ENCODE measurements at regions not wholly inside any gene's neighbourhood (a gene's known extent, or its start where the extent isn't known, plus 50 kb on each side); places are given as distances from the start of the nearest gene placed in this dataset.

DNA sequence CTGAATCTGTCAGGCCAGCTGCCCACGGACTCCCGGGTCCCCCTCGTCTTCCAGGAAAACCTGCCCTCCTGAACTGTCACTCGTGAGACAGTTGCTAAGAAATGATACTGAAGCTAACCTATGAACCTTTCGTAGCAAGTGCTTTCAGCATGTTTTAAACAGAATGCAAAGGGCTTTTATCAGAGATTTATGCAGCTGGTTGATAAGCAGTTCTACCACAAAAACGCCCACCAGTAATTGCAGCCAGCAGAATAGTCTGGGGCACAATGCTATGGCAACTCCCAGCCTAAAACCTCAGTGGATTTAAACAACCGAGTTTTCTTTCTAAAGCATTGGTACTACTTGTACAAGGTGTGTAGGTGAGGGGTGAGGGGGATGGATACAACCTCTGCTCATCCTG is 97.5 kb downstream of the IRX2 start:
- TF ChIP-seq, protein P1, sequence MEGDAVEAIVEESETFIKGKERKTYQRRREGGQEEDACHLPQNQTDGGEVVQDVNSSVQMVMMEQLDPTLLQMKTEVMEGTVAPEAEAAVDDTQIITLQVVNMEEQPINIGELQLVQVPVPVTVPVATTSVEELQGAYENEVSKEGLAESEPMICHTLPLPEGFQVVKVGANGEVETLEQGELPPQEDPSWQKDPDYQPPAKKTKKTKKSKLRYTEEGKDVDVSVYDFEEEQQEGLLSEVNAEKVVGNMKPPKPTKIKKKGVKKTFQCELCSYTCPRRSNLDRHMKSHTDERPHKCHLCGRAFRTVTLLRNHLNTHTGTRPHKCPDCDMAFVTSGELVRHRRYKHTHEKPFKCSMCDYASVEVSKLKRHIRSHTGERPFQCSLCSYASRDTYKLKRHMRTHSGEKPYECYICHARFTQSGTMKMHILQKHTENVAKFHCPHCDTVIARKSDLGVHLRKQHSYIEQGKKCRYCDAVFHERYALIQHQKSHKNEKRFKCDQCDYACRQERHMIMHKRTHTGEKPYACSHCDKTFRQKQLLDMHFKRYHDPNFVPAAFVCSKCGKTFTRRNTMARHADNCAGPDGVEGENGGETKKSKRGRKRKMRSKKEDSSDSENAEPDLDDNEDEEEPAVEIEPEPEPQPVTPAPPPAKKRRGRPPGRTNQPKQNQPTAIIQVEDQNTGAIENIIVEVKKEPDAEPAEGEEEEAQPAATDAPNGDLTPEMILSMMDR (IDR thresholded peaks at IDR 0.05; ENCODE audit: control extremely low read depth in 1 of 3, insufficient read depth in 1 of 3, low read depth in 1 of 3, low read length in 3 of 3), result no peak
- TF ChIP-seq CEBPB (IDR thresholded peaks at IDR 0.05; ENCODE audit: low read depth, low read length), result no peak
- no peak for TF ChIP-seq PHF8 (conservative IDR thresholded peaks at IDR 0.05; ENCODE audit: low read depth, low read length)
- no peak for TF ChIP-seq SUZ12 (IDR thresholded peaks at IDR 0.05; ENCODE audit: low read length)
- no peak for TF ChIP-seq POLR2AphosphoS5 (IDR thresholded peaks at IDR 0.05; ENCODE audit: low read depth, low read length)
- no peak for TF ChIP-seq EP300 (IDR thresholded peaks at IDR 0.05; ENCODE audit: borderline replicate concordance in 1 of 2, low read depth in 2 of 2, low read length in 2 of 2)
- no peak for TF ChIP-seq JUN (IDR thresholded peaks at IDR 0.05; ENCODE audit: low read depth, low read length)
- TF ChIP-seq TBP (IDR thresholded peaks at IDR 0.05; ENCODE audit: low read depth, low read length), result no peak
- TF ChIP-seq SIN3A (conservative IDR thresholded peaks at IDR 0.05 in 1 of 2, IDR thresholded peaks at IDR 0.05 in 1 of 2; ENCODE audit: low read depth in 1 of 2, low read length in 2 of 2), result no peak
- no peak for TF ChIP-seq SAP30 (IDR thresholded peaks at IDR 0.05; ENCODE audit: insufficient read depth, insufficient replicate concordance, low read length)
- TF ChIP-seq RFX5 (IDR thresholded peaks at IDR 0.05; ENCODE audit: borderline replicate concordance, low read depth, low read length), result no peak
- TF ChIP-seq HDAC6 (IDR thresholded peaks at IDR 0.05; ENCODE audit: low read depth, low read length), result no peak
- no peak for TF ChIP-seq NRF1 (IDR thresholded peaks at IDR 0.05; ENCODE audit: low read depth, low read length)

Data from H1 (cell line).